Stimulated activated effector memory CD8-positive, alpha-beta T cell treated with anti-CD3 and anti-CD28 coated beads, Interleukin-12 subunit alpha, Interleukin-12 subunit beta, amount 100 ng/mL, for 72 hours (primary cell): ENCODE measurements at regions not wholly inside any gene's neighbourhood (a gene's known extent, or its start where the extent isn't known, plus 50 kb on each side); places are given as distances from the start of the nearest gene placed in this dataset.

Source experiments
- ATAC-seq: fragments of 150-1000 bp; cut with Tn5 transposase; 2 replicates; pipeline ENCODE4 v1.10.0; 2021
- DNase-seq, 2 donors: peaks; one replicate each; pipeline ENCODE4 v3.0.0; 2021 to 2022; ENCODE audit warnings: low spot score in 2 of 2
- H3K27ac Mint-ChIP-seq: one replicate; pipeline ENCODE4 v1.8.0; 2022; ENCODE audit warnings: mild to moderate bottlenecking, mixed read lengths
- H3K36me3 Mint-ChIP-seq: one replicate; pipeline ENCODE4 v1.8.0; 2022; ENCODE audit warnings: mild to moderate bottlenecking, mixed read lengths
- H3K4me1 Mint-ChIP-seq: one replicate; pipeline ENCODE4 v1.8.0; 2022; ENCODE audit warnings: mixed read lengths
- H3K4me3 Mint-ChIP-seq: one replicate; pipeline ENCODE4 v1.8.0; 2022; ENCODE audit warnings: mild to moderate bottlenecking, mixed read lengths
- H3K9me3 Mint-ChIP-seq: one replicate; pipeline ENCODE4 v1.8.0; 2022; ENCODE audit warnings: mixed read lengths

DNA sequence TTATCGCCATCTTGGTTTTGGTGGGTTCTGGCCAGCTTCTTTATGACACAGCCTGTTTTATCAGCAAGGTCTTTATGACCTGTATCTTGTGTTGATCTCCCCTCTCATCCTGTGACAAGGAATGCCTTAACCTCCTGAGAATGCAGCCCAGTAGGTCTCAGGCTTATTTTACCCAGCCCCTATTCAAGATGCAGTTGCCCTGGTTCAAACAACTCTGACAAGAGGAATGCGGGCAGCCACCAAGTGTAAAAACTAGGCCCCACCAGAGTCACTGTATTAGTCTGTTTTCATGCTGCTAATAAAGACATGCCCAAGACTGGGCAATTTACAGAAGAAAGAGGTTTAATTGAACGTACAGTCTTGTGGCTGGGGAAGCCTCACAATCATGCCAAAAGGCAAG lies 671.3 kb downstream of the SORCS1 start:
- no peaks in the 10 kb centered on the region for H3K36me3 Mint-ChIP-seq
- no peaks in the 10 kb centered on the region for H3K4me1 Mint-ChIP-seq
- peaks cover 16% of the 10 kb centered on the region for H3K9me3 Mint-ChIP-seq

DNA sequence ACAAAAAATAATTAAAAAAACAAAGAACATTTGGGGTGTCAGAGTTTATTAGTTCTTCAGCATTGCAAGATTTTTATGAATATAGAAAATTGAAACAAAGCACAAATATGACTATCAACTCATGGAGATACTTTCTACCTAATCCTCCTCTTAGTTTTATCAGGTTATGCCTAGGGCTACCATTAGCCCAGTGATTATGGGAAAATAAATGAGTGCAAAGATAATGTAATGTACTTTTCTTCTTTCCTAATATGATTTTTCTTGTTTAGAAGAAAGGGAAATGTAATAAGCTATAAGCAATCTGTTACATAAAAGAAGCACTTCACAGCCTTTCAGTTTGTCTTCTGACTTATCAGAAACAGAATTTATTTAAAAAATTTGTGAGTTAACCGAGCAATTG lies 676.8 kb downstream of the SORCS1 start:
- H3K4me3 Mint-ChIP-seq, result no peak overlapping the region
- ATAC-seq (no peak), DNase-seq (no peak)
- no peak overlapping the region for H3K27ac Mint-ChIP-seq
- peaks cover 8% of the 10 kb centered on the region for H3K9me3 Mint-ChIP-seq
- H3K36me3 Mint-ChIP-seq, result no peaks in the 10 kb centered on the region
- H3K4me1 Mint-ChIP-seq, result no peaks in the 10 kb centered on the region

More for the DNA sequence above, 671.3 kb downstream of the SORCS1 start:
- H3K27ac Mint-ChIP-seq, result no peak overlapping the region
- DNase-seq (no peak), ATAC-seq (no peak)
- no peak overlapping the region for H3K4me3 Mint-ChIP-seq

DNA sequence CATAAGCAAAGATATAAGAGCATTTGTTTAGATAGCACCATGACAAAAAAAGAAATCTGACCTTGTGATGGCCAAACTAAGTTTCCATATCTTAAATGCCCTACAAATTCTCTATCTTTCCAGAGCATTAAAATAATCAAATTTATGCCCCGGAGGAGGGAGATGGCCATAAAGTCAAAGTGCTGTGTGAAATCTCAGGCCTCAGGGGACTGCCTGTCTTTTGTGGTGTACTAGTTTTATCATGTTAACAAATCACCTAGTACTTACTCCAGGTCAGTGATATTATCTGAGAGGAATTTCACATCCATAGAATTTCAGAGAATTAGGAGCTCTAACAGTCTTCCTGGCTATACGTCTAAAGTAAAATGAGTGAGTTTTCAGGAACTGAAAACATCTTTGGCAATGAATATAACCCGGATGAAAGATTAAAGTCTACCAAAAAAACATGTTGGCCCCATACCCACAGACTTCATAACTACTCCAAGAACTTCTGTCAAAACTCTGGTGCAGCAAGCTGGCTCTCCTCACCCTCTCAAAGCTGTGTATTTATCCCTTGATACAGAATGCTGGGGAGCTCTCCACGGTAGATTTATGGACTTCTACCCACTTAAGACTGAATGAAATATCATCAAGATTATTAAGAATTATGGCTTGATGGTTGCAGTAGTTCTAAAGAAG lies 682.8 kb downstream of the SORCS1 start:
- H3K4me3 Mint-ChIP-seq, result no peak overlapping the region
- H3K4me1 Mint-ChIP-seq, result no peaks in the 10 kb centered on the region
- no peaks in the 10 kb centered on the region for H3K36me3 Mint-ChIP-seq
- DNase-seq, result no peak
- peaks cover 20% of the 10 kb centered on the region for H3K9me3 Mint-ChIP-seq
- ATAC-seq, result no peak
- H3K27ac Mint-ChIP-seq, result no peak overlapping the region

DNA sequence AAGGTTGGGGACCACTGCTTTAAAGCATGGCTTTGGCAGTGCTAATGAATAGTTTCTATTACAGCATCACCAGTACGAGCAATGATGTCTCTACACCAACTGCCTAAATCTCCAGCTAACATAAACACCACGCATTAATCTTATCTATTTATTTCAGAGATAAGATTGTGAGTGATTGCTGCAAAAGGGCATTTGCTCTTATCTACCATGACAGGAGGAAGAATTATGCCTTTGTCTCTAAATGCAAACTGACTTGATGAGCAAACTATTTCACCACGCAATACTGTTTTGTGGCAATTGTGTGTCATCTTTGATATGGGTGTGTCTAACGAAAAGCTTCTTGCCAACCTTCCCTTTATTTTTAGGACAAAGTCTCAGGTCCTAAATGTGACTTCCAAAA lies 684.9 kb downstream of the SORCS1 start:
- no peak overlapping the region for H3K27ac Mint-ChIP-seq
- H3K36me3 Mint-ChIP-seq, result no peaks in the 10 kb centered on the region
- ATAC-seq (no peak), DNase-seq (no peak)
- peaks cover 20% of the 10 kb centered on the region for H3K9me3 Mint-ChIP-seq
- no peaks in the 10 kb centered on the region for H3K4me1 Mint-ChIP-seq
- no peak overlapping the region for H3K4me3 Mint-ChIP-seq

DNA sequence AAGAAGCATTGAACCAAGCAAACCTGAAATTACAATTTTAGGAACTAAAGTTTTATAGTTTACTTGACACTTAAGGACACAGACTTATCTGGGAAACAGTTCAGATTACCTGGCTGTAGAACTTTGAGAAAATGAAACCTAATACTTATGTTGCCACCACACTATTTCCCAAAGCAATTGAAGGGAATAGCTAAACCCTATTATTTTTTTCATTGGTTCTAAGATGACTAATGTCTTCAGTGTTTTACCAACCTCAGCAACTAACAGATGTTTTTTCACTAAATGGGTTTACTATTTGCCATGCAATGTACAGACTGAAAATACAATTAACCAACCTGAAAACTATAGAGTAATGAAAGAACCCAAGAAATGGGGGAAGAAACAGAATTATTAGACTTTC lies 689.6 kb downstream of the SORCS1 start:
- ATAC-seq, result no peak
- Mint-ChIP-seq H3K36me3 (no peaks in the 10 kb centered on the region), H3K9me3 (peaks cover 17% of the 10 kb centered on the region), H3K27ac (no peak overlapping the region), H3K4me3 (no peak overlapping the region), H3K4me1 (no peaks in the 10 kb centered on the region)
- no peak for DNase-seq

DNA sequence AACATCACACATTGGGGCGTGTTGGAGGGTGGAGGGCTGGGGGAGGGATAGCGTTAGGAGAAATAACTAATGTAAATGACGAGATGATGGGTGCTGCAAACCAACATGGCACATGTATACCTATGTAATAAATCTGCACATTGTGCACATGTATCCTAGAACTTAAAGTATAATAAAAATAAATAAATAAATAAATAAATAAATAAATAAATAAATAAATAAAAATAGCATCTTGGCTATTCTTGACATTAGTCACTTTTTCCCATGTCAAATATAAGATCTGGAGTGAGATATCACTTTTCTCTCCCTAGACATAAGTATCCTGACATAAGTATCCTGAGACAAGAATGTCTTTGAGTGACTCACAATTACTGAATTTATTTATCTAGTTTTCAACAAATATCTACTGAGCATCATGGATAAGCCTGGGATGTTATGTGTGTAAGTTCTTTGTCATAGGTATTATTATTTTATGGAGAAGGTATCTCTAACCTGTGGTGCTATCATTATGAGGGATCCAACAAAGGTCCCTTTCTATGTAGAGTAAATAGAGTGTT lies 691.3 kb downstream of the SORCS1 start:
- no peak for ATAC-seq
- DNase-seq, result no peak
- Mint-ChIP-seq H3K36me3 (no peaks in the 10 kb centered on the region), H3K4me1 (no peaks in the 10 kb centered on the region), H3K4me3 (no peak overlapping the region), H3K9me3 (peaks cover 23% of the 10 kb centered on the region), H3K27ac (no peak overlapping the region)

DNA sequence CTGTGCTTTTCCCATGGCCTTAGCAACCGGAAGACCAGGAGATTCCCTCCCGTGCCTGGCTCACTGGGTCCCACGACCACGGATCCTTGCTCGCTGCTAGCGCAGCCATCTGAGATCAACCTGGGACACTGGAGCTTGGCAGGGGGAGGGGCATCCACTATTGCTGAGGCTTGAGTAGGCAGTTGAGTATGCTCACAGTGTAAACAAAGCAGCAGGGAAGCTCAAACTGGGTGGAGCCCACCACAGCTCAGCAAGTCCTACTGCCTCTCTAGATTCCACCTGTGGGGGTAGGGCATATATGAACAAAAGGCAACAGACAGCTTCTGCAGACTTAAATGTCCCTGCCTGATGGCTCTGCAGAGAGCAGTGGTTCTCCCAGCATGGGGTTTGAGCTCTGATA lies 697.0 kb downstream of the SORCS1 start:
- Mint-ChIP-seq H3K4me1 (no peaks in the 10 kb centered on the region), H3K9me3 (peaks cover 29% of the 10 kb centered on the region), H3K36me3 (no peaks in the 10 kb centered on the region), H3K4me3 (no peak overlapping the region), H3K27ac (no peak overlapping the region)
- ATAC-seq, result no peak
- no peak for DNase-seq

DNA sequence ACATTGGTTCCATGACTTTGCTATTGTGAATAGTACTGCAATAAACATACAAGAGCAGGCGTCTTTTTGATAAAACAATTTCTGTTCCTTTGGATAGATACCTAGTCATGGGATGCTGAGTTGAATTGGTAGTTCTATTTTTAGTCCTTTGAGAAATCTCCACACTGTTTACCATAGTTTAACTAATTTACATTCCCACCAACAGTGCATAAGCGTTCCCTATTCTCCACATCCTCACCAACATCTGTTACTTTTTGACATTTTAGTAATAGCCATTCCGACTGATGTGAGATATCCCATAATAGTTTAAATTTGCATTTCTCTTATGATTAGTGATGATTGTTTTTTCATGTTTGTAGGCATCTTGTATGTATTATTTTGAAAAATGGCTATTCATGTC lies 707.0 kb downstream of the SORCS1 start:
- Mint-ChIP-seq H3K9me3 (peaks cover 13% of the 10 kb centered on the region), H3K27ac (no peak overlapping the region), H3K4me1 (no peaks in the 10 kb centered on the region), H3K36me3 (no peaks in the 10 kb centered on the region), H3K4me3 (no peak overlapping the region)
- ATAC-seq, result no peak
- DNase-seq, result no peak

DNA sequence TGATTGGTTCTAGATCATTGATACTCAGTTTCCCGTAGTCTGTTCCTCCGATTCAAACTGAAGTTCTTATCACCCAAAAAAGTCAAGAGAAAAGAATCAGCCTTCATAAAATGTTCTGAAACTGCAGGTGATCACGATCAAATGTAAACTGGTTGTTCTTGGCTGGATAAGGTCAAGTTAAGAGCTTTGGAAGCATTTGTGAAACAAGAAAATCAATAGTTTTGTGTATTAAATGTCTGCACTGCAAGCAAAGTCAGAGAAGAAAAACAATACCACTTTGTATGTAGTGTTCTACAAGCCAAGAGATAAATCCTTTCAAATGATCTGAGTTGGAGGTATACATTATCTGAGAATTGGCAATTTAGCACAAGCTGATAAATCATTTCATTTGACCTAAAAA lies 710.3 kb downstream of the SORCS1 start:
- Mint-ChIP-seq H3K36me3 (no peaks in the 10 kb centered on the region), H3K4me3 (no peak overlapping the region), H3K9me3 (peaks cover 8% of the 10 kb centered on the region), H3K27ac (no peak overlapping the region), H3K4me1 (no peaks in the 10 kb centered on the region)
- no peak for ATAC-seq
- no peak for DNase-seq

DNA sequence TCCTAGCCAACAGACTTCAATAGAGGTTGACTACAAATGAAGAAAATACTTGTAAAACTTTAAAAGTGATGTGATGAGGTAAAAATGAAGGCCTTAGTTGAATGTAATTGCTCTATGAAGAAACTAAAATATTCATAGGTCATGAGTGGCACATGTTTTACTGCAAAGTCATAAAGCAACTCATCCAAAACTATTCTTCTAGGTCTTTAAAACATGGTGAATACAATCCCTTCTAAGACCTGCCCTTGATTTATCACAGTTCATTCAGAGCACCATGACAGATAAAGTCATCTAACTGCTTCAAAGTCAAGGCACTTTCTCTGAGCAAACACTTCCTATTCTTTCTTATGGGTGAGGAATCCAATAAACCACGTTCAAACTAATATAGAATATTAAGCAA lies 713.5 kb downstream of the SORCS1 start:
- no peak for DNase-seq
- ATAC-seq, result no peak
- Mint-ChIP-seq H3K9me3 (peaks cover 14% of the 10 kb centered on the region), H3K4me1 (no peaks in the 10 kb centered on the region), H3K4me3 (no peak overlapping the region), H3K27ac (no peak overlapping the region), H3K36me3 (no peaks in the 10 kb centered on the region)

DNA sequence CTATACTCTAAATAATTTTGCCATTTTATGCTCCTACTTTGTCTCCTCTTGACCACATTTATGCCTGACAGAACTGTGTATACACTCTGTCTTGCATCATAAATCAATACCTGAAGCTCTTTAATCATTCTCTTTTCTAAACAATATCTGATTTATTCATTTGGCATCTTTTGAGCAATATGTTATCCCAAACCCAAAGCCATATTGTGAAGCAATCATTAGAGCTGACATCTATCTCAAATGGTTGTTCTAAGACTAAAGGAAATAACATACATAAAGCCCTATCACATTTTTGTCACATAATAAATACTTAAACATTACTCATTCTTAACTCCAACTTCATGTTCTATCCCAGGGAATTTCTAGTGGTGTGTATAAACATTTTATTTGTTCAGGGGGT lies 717.6 kb downstream of the SORCS1 start:
- H3K9me3 Mint-ChIP-seq, result peaks cover 21% of the 10 kb centered on the region
- no peak for DNase-seq

DNA sequence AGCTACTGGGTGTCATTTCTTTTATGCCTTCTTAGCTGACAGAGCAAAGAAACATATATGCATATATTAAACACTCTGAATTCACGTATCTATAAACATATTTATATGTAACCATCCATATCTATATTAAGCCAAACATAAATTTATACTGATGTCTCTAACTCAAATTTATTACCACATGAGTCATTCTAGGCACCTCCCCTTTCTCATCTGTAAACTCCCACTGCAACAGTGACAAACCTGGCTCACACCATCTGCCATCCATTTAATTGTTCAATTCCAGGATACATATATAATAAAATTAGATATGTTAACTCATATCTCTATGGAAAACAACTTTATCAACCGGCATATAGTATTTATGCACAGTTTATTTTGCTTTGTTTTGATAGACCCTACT lies 722.3 kb downstream of the SORCS1 start:
- DNase-seq, result no peak
- no peak overlapping the region for H3K4me3 Mint-ChIP-seq
- no peak overlapping the region for H3K27ac Mint-ChIP-seq
- ATAC-seq, result no peak
- peaks cover 29% of the 10 kb centered on the region for H3K9me3 Mint-ChIP-seq
- no peaks in the 10 kb centered on the region for H3K4me1 Mint-ChIP-seq
- H3K36me3 Mint-ChIP-seq, result no peaks in the 10 kb centered on the region

More for the DNA sequence above, 717.6 kb downstream of the SORCS1 start:
- Mint-ChIP-seq H3K4me1 (no peaks in the 10 kb centered on the region), H3K4me3 (no peak overlapping the region), H3K36me3 (no peaks in the 10 kb centered on the region), H3K27ac (no peak overlapping the region)
- ATAC-seq, result no peak

DNA sequence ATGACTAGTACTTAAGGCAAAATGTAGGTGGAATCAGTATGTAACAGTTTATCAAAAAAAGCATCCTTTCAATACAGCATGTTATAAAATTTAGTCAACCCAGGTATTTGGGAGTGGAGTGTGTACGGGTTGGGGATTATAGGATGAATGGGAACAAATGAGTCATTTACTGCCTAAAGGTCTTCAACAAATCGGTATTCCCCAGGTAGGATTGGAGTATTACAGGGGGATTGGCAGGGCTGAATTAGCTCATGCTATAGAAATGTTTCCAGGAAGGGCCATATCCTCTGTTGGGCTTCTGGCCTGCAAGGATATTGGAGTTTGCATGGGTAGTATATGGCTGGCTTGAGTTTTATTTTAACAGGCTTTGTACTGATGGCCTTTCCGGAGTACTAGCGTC lies 723.7 kb downstream of the SORCS1 start:
- Mint-ChIP-seq H3K4me1 (no peaks in the 10 kb centered on the region), H3K4me3 (no peak overlapping the region), H3K27ac (no peak overlapping the region), H3K9me3 (peaks cover 19% of the 10 kb centered on the region), H3K36me3 (no peaks in the 10 kb centered on the region)
- ATAC-seq (no peak), DNase-seq (no peak)

DNA sequence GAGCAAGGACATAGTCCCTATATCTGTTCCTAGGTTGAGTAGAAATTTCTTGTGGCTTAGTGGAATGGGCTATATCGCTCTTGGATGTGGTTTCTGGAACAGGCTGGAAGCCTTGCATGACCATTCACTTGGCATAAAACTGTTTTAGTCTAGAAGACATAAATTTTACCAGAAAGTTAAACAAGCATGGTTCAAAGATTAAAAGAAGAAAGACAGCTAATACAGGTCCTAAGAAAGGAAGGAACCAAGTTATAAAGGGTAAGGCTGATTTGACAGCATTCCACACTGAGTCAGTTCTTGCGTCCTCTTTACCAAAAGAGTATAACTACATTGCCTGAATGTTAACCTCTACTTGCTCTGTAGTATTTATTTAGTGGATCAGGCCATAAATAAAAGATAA lies 724.2 kb downstream of the SORCS1 start:
- Mint-ChIP-seq H3K36me3 (no peaks in the 10 kb centered on the region), H3K27ac (no peak overlapping the region), H3K4me1 (no peaks in the 10 kb centered on the region), H3K9me3 (peaks cover 18% of the 10 kb centered on the region), H3K4me3 (no peak overlapping the region)
- DNase-seq, result no peak
- ATAC-seq, result no peak

DNA sequence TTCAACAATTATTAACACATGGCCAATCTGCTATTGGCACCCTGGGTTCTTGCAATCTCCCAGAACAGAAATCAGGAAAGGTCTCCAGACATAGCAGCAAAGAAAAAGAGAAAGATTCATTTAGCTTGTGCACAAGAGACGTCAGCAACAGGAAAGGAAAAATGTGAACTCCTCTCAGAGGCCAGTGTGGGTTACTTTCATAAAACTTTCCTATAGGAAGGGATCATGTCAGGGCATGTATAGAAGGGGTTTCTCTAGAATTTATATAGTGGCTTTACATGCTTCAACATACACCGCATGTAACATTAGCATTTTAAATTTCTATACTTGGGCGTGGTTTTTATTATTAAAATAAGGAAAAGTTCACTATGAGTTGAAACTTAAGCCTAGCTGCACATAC lies 725.1 kb downstream of the SORCS1 start:
- no peaks in the 10 kb centered on the region for H3K4me1 Mint-ChIP-seq
- no peak for ATAC-seq
- H3K4me3 Mint-ChIP-seq, result no peak overlapping the region
- H3K9me3 Mint-ChIP-seq, result peaks cover 14% of the 10 kb centered on the region
- H3K27ac Mint-ChIP-seq, result no peak overlapping the region
- no peak for DNase-seq
- no peaks in the 10 kb centered on the region for H3K36me3 Mint-ChIP-seq

DNA sequence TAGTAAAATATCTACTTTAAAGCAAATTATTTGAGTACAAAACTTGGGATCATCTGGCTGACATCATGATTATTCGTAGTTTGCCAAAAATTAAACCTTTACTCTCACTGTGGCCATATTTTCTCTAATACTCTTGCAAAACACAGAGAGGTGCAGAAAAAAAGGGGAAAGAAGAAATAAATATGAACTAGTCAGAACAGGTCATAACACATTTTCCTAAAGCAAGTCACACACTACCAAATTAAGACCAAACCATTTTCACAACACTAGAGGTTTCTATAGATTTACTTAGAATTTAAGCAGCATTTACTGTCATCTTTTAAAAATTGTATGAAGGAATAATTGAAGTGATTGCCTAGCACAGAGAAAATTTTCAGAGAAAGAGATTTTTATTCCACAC lies 726.1 kb downstream of the SORCS1 start:
- Mint-ChIP-seq H3K9me3 (peaks cover 10% of the 10 kb centered on the region), H3K36me3 (no peaks in the 10 kb centered on the region), H3K4me1 (no peaks in the 10 kb centered on the region), H3K27ac (no peak overlapping the region), H3K4me3 (no peak overlapping the region)
- ATAC-seq (no peak), DNase-seq (no peak)
